ENCODE measurements at regions not wholly inside any gene's neighbourhood (a gene's known extent, or its start where the extent isn't known, plus 50 kb on each side); places are given as distances from the start of the nearest gene placed in this dataset.

GRCh38 chr3:134084242-134084950, 54.7 kb upstream of the SLCO2A1 start:
- no peak for DNase-seq
- TF ChIP-seq POLR2A (IDR thresholded peaks at IDR 0.05; ENCODE audit: low read length) (no peak), GATA1 (IDR thresholded peaks at IDR 0.05; ENCODE audit: low read depth, low read length) (no peak)

GRCh38 chr3:134083626-134084241, 54.0 kb upstream of the SLCO2A1 start:
- DNase-seq, result no peak
- no peak for TF ChIP-seq POLR2A (IDR thresholded peaks at IDR 0.05; ENCODE audit: low read length)
- TF ChIP-seq GATA1 (IDR thresholded peaks at IDR 0.05; ENCODE audit: low read depth, low read length), result no peak

GRCh38 chr3:134083008-134083407, 53.3 kb upstream of the SLCO2A1 start:
- no peak for DNase-seq
- TF ChIP-seq GATA1 (IDR thresholded peaks at IDR 0.05; ENCODE audit: low read depth, low read length), result no peak

GRCh38 chr3:134082582-134082981, 52.9 kb upstream of the SLCO2A1 start:
- DNase-seq, result no peak

GRCh38 chr3:134081211-134081610, 51.5 kb upstream of the SLCO2A1 start:
- no peak for TF ChIP-seq POLR2A (IDR thresholded peaks at IDR 0.05; ENCODE audit: low read length)
- no peak for TF ChIP-seq GATA1 (IDR thresholded peaks at IDR 0.05; ENCODE audit: low read depth, low read length)
- no peak for DNase-seq

More at GRCh38 chr3:134082582-134082981, 52.9 kb upstream of the SLCO2A1 start:
- no peak for TF ChIP-seq GATA1 (IDR thresholded peaks at IDR 0.05; ENCODE audit: low read depth, low read length)
- no peak for TF ChIP-seq POLR2A (IDR thresholded peaks at IDR 0.05; ENCODE audit: low read length)

- no peak for DNase-seq
Measured at GRCh38 chr3:134080761-134081160, 51.0 kb upstream of the SLCO2A1 start.

GRCh38 chr3:134079761-134080160, 50.0 kb upstream of the SLCO2A1 start:
- TF ChIP-seq GATA1 (IDR thresholded peaks at IDR 0.05; ENCODE audit: low read depth, low read length), result no peak
- no peak for TF ChIP-seq POLR2A (IDR thresholded peaks at IDR 0.05; ENCODE audit: low read length)
- DNase-seq, result no peak

More at GRCh38 chr3:134080761-134081160, 51.0 kb upstream of the SLCO2A1 start:
- no peak for TF ChIP-seq GATA1 (IDR thresholded peaks at IDR 0.05; ENCODE audit: low read depth, low read length)
- no peak for TF ChIP-seq POLR2A (IDR thresholded peaks at IDR 0.05; ENCODE audit: low read length)

Data from erythroblast (primary cell).